ENCODE measurements at regions not wholly inside any gene's neighbourhood (a gene's known extent, or its start where the extent isn't known, plus 50 kb on each side); places are given as distances from the start of the nearest gene placed in this dataset.

DNA sequence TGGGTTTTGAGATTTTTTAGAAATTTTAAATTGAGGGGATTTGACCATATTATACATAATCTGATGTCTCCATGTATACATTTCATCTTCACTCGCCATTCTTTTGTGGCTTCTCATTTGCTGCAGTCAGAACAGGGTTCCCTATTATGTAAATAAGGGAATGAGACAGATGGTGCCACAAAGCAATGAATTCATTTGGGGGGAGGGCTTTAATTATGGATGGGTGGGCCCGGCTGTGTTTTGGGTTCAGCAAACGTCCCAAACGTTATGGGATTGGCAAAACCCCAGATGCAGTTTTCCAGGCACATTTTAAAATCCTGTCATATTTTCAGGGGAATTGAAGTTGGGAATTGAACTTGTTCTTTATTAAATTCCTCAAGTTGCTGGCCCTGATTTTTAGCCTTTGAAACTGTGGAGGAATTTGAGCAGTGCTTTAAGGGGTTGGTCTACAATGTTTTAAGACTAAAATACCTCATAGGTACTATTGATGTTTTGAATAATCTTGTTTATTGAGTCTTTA lies 558.5 kb upstream of the ZNF462 start:
- no TSS peak for BruUV-seq (replicated peaks)
- intact Hi-C loops (cut with micrococcal nuclease) (no loop called here), dilution Hi-C loops (cut with MboI; ENCODE audit: extremely low pct_ligation_motif_present, low sequenced_read_pairs) (no loop called here)
- Histone ChIP-seq H3K9me1 (replicated peaks; ENCODE audit: control insufficient read depth, extremely low read depth, insufficient read depth, low read length) (no peaks in the 10 kb centered on the region), H3K9me3 (replicated peaks; ENCODE audit: control insufficient read depth, insufficient read depth, low read length) (peaks cover 3% of the 10 kb centered on the region), H3K4me2 (ENCODE audit: insufficient read depth, low read length) (no peak overlapping the region), H3K27ac (ENCODE audit: insufficient read depth, low read depth, low read length) (no peak overlapping the region), H2AFZ (ENCODE audit: low read depth, low read length) (no peak overlapping the region), H4K20me1 (replicated peaks; ENCODE audit: control insufficient read depth, extremely low read depth, insufficient read depth, low read length) (no peaks in the 10 kb centered on the region), H3K27me3 (ENCODE audit: control insufficient read depth in 2 of 2, insufficient read depth in 2 of 2, low read length in 2 of 2) (no peaks in the 10 kb centered on the region), H3K36me3 (ENCODE audit: control insufficient read depth in 2 of 2, extremely low read depth in 1 of 2, insufficient read depth in 2 of 2, low read length in 2 of 2) (no peaks in the 10 kb centered on the region), H3K4me3 (replicated peaks in 1 of 3; ENCODE audit: insufficient read depth in 1 of 3, low read depth in 1 of 3, low read length in 3 of 3) (no peak overlapping the region), H3K4me1 (ENCODE audit: control insufficient read depth, extremely low read depth, insufficient read depth, low read length) (no peaks in the 10 kb centered on the region), H3K79me2 (ENCODE audit: control insufficient read depth, insufficient read depth, low read length) (no peaks in the 10 kb centered on the region), H3K9ac (replicated peaks; ENCODE audit: extremely low read depth, insufficient read depth, low read length) (no peak overlapping the region)
- CTCF ChIA-PET: no interaction called here
- POLR2A ChIA-PET: no interaction called here
- DNase-seq (ENCODE audit: low read depth, low spot score): no peak
- TF ChIP-seq GATA2 (IDR thresholded peaks at IDR 0.05; ENCODE audit: insufficient read depth, insufficient read length, low read depth, low read length) (no peak), MYC (IDR thresholded peaks at IDR 0.05; ENCODE audit: low read depth, low read length) (no peak), FOS (IDR thresholded peaks at IDR 0.05; ENCODE audit: borderline replicate concordance, insufficient read depth, low read length) (no peak), JUN (IDR thresholded peaks at IDR 0.05; ENCODE audit: borderline replicate concordance, insufficient read depth, insufficient read length, low read depth) (no peak), POLR2AphosphoS5 (IDR thresholded peaks at IDR 0.05; ENCODE audit: insufficient read depth, low read depth, low read length) (no peak), POLR2A (IDR thresholded peaks at IDR 0.05; ENCODE audit: low read depth, low read length) (no peak), EZH2 (IDR thresholded peaks at IDR 0.05; ENCODE audit: borderline replicate concordance, low read depth, low read length, severe bottlenecking) (no peak)
- TF ChIP-seq, protein P1, sequence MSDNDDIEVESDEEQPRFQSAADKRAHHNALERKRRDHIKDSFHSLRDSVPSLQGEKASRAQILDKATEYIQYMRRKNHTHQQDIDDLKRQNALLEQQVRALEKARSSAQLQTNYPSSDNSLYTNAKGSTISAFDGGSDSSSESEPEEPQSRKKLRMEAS (IDR thresholded peaks at IDR 0.05; ENCODE audit: insufficient read depth, insufficient read length): no peak
- TF ChIP-seq, protein P2, sequence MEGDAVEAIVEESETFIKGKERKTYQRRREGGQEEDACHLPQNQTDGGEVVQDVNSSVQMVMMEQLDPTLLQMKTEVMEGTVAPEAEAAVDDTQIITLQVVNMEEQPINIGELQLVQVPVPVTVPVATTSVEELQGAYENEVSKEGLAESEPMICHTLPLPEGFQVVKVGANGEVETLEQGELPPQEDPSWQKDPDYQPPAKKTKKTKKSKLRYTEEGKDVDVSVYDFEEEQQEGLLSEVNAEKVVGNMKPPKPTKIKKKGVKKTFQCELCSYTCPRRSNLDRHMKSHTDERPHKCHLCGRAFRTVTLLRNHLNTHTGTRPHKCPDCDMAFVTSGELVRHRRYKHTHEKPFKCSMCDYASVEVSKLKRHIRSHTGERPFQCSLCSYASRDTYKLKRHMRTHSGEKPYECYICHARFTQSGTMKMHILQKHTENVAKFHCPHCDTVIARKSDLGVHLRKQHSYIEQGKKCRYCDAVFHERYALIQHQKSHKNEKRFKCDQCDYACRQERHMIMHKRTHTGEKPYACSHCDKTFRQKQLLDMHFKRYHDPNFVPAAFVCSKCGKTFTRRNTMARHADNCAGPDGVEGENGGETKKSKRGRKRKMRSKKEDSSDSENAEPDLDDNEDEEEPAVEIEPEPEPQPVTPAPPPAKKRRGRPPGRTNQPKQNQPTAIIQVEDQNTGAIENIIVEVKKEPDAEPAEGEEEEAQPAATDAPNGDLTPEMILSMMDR (IDR thresholded peaks at IDR 0.05; ENCODE audit: extremely low read depth in 1 of 2, insufficient read depth in 1 of 2, low read depth in 1 of 2, low read length in 2 of 2): no peak
- FAIRE-seq: no peak
